T47D (cell line): ENCODE measurements at regions not wholly inside any gene's neighbourhood (a gene's known extent, or its start where the extent isn't known, plus 50 kb on each side); places are given as distances from the start of the nearest gene placed in this dataset.
"Not testable (repeated sequence)": the region's sequence is repeated elsewhere in the genome, so short reads cannot be mapped to it uniquely, and the experiment has no call there.

Source experiments
- DNase-seq, 2 experiments: peaks; one replicate each; pipeline versions ENCODE4 v3.0.0 to v3.0.0-alpha.2; 2011 to 2012; ENCODE audit warnings: low read depth in 1 of 2, low spot score in 1 of 2
- JUND ChIP-seq: IDR thresholded peaks from 2 replicates; pipeline ENCODE4 v1.6.1; 2012; ENCODE audit warnings: low read depth
- in situ Hi-C: cut with HindIII; loops from 2 replicates; pipeline ENCODE4 v1.10.0; 2016; ENCODE audit warnings: low sequenced_read_pairs, low pct_unique_long_range_greater_than_20kb

GRCh38 chr2:222351035-222351434, 52.2 kb upstream of the PAX3 start:
- in situ Hi-C loops, result no loop called here
- DNase-seq, result no peak
- no peak for TF ChIP-seq JUND

GRCh38 chr2:222352981-222353380, 54.2 kb upstream of the PAX3 start:
- in situ Hi-C loops, result no loop called here
- TF ChIP-seq JUND, result no peak
- DNase-seq, result no peak

GRCh38 chr2:222353993-222354392, 55.2 kb upstream of the PAX3 start:
- no peak for DNase-seq
- in situ Hi-C loops, result no loop called here
- TF ChIP-seq JUND, result no peak

- no peak for DNase-seq
- no peak for TF ChIP-seq JUND
- in situ Hi-C loops, result no loop called here
Measured at GRCh38 chr2:222355860-222356259, 57.1 kb upstream of the PAX3 start.

- DNase-seq, result no peak
- no peak for TF ChIP-seq JUND
Measured at GRCh38 chr2:222357930-222358329, 59.1 kb upstream of the PAX3 start.

GRCh38 chr2:222358876-222359275, 60.1 kb upstream of the PAX3 start:
- in situ Hi-C loops, result no loop called here
- TF ChIP-seq JUND, result no peak
- no peak for DNase-seq

More at GRCh38 chr2:222357930-222358329, 59.1 kb upstream of the PAX3 start:
- in situ Hi-C loops, result no loop called here

GRCh38 chr2:222360146-222360545, 61.3 kb upstream of the PAX3 start:
- DNase-seq, result no peak
- in situ Hi-C loops, result no loop called here
- TF ChIP-seq JUND, result no peak

- no peak for TF ChIP-seq JUND
- in situ Hi-C loops, result no loop called here
- no peak for DNase-seq
Measured at GRCh38 chr2:222360997-222361396, 62.2 kb upstream of the PAX3 start.

GRCh38 chr2:222361787-222362186, 62.6 kb upstream of the SGPP2 start:
- in situ Hi-C loops, result no loop called here
- no peak for TF ChIP-seq JUND
- DNase-seq, result no peak

- in situ Hi-C loops, result no loop called here
- no peak for TF ChIP-seq JUND
- DNase-seq, result no peak
Measured at GRCh38 chr2:222362336-222362735, 62.0 kb upstream of the SGPP2 start.

- in situ Hi-C loops, result no loop called here
- TF ChIP-seq JUND, result no peak
- DNase-seq, result no peak
Measured at GRCh38 chr2:222364285-222364895, 60.0 kb upstream of the SGPP2 start.

- peak in 1 of 2 experiments; percentile 30 for DNase-seq
- in situ Hi-C loops, result not testable (repeated sequence)
Measured at GRCh38 chr2:222368280-222368679, 56.1 kb upstream of the SGPP2 start.

- no peak for DNase-seq
- no peak for TF ChIP-seq JUND
- in situ Hi-C loops, result no loop called here
Measured at GRCh38 chr2:222372993-222373392, 51.4 kb upstream of the SGPP2 start.
